ENCODE measurements at regions not wholly inside any gene's neighbourhood (a gene's known extent, or its start where the extent isn't known, plus 50 kb on each side); places are given as distances from the start of the nearest gene placed in this dataset.

GRCh38 chr5:125026867-125027731, 280.7 kb upstream of the ZNF608 start:
- TF ChIP-seq TAF1 (IDR thresholded peaks at IDR 0.05; ENCODE audit: borderline replicate concordance, low read depth, low read length), result no peak
- no peak for TF ChIP-seq POLR2A (IDR thresholded peaks at IDR 0.05; ENCODE audit: low read depth, low read length)
- TF ChIP-seq POLR2AphosphoS5 (IDR thresholded peaks at IDR 0.05; ENCODE audit: low read depth, low read length), result no peak
- no peak for FAIRE-seq
- DNase-seq (ENCODE audit: insufficient read length), result no peak

- no peak for FAIRE-seq
- TF ChIP-seq POLR2AphosphoS5 (IDR thresholded peaks at IDR 0.05; ENCODE audit: low read depth, low read length) (no peak), POLR2A (IDR thresholded peaks at IDR 0.05; ENCODE audit: low read depth, low read length) (no peak), TAF1 (IDR thresholded peaks at IDR 0.05; ENCODE audit: borderline replicate concordance, low read depth, low read length) (no peak)
Measured at GRCh38 chr5:125032286-125032685, 285.8 kb upstream of the ZNF608 start.

GRCh38 chr5:125033602-125034001, 287.2 kb upstream of the ZNF608 start:
- no peak for TF ChIP-seq POLR2AphosphoS5 (IDR thresholded peaks at IDR 0.05; ENCODE audit: low read depth, low read length)
- no peak for TF ChIP-seq POLR2A (IDR thresholded peaks at IDR 0.05; ENCODE audit: low read depth, low read length)
- TF ChIP-seq TAF1 (IDR thresholded peaks at IDR 0.05; ENCODE audit: borderline replicate concordance, low read depth, low read length), result no peak
- FAIRE-seq (no peak), DNase-seq (ENCODE audit: insufficient read length) (no peak)

More at GRCh38 chr5:125032286-125032685, 285.8 kb upstream of the ZNF608 start:
- no peak for DNase-seq (ENCODE audit: insufficient read length)

GRCh38 chr5:125034331-125034730, 287.9 kb upstream of the ZNF608 start:
- DNase-seq (ENCODE audit: insufficient read length) (no peak), FAIRE-seq (no peak)
- TF ChIP-seq POLR2AphosphoS5 (IDR thresholded peaks at IDR 0.05; ENCODE audit: low read depth, low read length), result no peak
- TF ChIP-seq POLR2A (IDR thresholded peaks at IDR 0.05; ENCODE audit: low read depth, low read length), result no peak
- TF ChIP-seq TAF1 (IDR thresholded peaks at IDR 0.05; ENCODE audit: borderline replicate concordance, low read depth, low read length), result no peak

GRCh38 chr5:125036494-125036893, 290.1 kb upstream of the ZNF608 start:
- DNase-seq (ENCODE audit: insufficient read length) (no peak), FAIRE-seq (no peak)
- TF ChIP-seq POLR2A (IDR thresholded peaks at IDR 0.05; ENCODE audit: low read depth, low read length), result no peak
- TF ChIP-seq POLR2AphosphoS5 (IDR thresholded peaks at IDR 0.05; ENCODE audit: low read depth, low read length), result no peak
- TF ChIP-seq TAF1 (IDR thresholded peaks at IDR 0.05; ENCODE audit: borderline replicate concordance, low read depth, low read length), result no peak

DNA sequence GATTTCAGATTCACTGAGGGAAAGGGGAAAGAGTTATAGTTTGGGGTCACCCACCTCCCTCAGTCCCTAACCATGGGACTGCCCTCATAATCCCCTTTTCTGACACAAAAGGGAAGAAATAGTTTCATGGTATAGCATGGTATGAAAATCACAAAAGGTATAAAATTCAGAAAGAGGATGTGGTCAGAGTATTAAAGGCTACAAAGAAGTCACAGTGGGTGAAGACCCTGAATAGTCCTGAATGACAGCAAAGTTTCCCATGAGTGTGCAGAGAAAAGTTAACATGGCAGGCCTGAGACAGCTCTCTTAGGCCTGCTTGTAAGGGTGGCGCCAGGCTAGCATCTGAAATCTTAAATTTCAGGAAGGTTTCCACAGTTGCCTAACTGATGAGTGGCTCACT, 290.6 kb upstream of the ZNF608 start:
- no peak for FAIRE-seq
- no peak for DNase-seq (ENCODE audit: insufficient read length)
- no peak for TF ChIP-seq TAF1 (IDR thresholded peaks at IDR 0.05; ENCODE audit: borderline replicate concordance, low read depth, low read length)
- no peak for TF ChIP-seq POLR2AphosphoS5 (IDR thresholded peaks at IDR 0.05; ENCODE audit: low read depth, low read length)
- TF ChIP-seq POLR2A (IDR thresholded peaks at IDR 0.05; ENCODE audit: low read depth, low read length), result no peak

- no peak for DNase-seq (ENCODE audit: insufficient read length)
- TF ChIP-seq POLR2A (IDR thresholded peaks at IDR 0.05; ENCODE audit: low read depth, low read length) (no peak), TAF1 (IDR thresholded peaks at IDR 0.05; ENCODE audit: borderline replicate concordance, low read depth, low read length) (no peak), POLR2AphosphoS5 (IDR thresholded peaks at IDR 0.05; ENCODE audit: low read depth, low read length) (no peak)
- FAIRE-seq, result no peak
Measured at GRCh38 chr5:125037530-125037929, 291.1 kb upstream of the ZNF608 start.

DNA sequence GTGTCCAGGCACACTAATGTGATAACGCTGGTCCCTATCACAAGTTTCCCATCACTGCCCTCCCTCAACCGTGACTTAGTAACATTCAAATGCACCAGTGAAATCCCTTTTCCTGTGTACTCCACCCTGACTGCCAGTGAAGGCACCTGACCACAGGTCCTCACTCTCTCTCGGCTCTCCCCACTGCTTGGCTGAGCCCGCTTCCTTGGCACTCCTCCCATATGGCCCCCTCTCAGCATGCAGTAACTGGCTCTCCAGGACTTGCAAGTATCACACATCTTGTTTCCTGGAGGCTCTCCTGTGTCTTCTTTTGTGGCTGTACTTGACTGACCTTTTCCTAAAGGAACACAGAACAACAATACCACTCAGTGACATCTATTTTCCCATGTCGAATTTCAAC, 292.0 kb upstream of the ZNF608 start:
- no peak for DNase-seq (ENCODE audit: insufficient read length)
- no peak for FAIRE-seq
- TF ChIP-seq POLR2A (IDR thresholded peaks at IDR 0.05; ENCODE audit: low read depth, low read length) (no peak), TAF1 (IDR thresholded peaks at IDR 0.05; ENCODE audit: borderline replicate concordance, low read depth, low read length) (no peak), POLR2AphosphoS5 (IDR thresholded peaks at IDR 0.05; ENCODE audit: low read depth, low read length) (no peak)

DNA sequence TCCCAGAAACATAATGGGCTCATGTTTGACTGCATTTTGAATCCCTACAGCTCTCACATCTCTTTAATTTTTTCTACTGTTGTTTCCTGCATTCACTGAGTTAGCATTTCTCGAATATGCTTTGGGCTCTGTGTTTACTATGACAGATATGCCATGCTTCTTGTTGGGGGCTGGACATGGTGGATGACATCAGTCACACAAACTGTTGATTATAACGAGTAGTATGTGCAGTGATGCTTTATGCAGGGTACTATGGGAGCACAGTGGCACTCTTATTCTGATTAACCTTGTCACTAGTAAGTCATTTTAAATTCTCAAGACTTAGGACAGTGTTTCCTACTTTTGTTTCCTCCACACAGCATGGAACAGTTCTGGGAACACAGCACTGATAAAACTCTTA, 295.4 kb upstream of the ZNF608 start:
- TF ChIP-seq POLR2A (IDR thresholded peaks at IDR 0.05; ENCODE audit: low read depth, low read length), result no peak
- TF ChIP-seq POLR2AphosphoS5 (IDR thresholded peaks at IDR 0.05; ENCODE audit: low read depth, low read length), result no peak
- TF ChIP-seq TAF1 (IDR thresholded peaks at IDR 0.05; ENCODE audit: borderline replicate concordance, low read depth, low read length), result no peak
- DNase-seq (ENCODE audit: insufficient read length) (no peak), FAIRE-seq (no peak)

DNA sequence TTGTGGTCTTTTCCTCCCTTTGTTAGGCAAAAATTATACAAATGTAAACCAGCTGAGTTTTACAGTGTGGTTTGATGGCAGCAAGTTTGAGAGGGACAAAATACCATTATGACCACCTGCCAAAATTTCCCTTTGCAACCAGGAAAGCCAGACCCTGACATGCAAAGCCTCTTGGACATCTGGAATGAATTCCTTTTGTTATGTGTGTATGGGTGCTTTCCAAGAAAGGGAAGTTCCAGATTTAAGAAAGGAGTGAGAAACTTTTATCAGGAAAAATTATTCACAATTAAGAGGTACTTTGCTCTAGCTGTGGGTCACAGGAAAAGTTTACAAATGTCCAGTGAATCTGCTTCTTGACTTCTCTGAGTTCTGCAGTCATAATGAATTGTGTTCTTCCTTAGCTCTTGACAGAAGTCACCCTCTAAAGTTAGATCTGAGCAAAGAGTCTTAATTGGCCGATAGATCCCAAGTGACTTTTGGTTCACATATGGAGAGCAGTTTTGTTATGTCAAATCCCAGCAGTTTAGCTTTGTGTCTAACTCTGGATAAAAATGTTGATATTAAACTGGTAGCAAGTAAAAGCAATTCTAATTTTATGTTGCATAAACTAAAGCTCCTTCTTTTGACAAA, 295.9 kb upstream of the ZNF608 start:
- FAIRE-seq (no peak), DNase-seq (ENCODE audit: insufficient read length) (no peak)
- TF ChIP-seq POLR2A (IDR thresholded peaks at IDR 0.05; ENCODE audit: low read depth, low read length) (no peak), TAF1 (IDR thresholded peaks at IDR 0.05; ENCODE audit: borderline replicate concordance, low read depth, low read length) (no peak), POLR2AphosphoS5 (IDR thresholded peaks at IDR 0.05; ENCODE audit: low read depth, low read length) (no peak)

DNA sequence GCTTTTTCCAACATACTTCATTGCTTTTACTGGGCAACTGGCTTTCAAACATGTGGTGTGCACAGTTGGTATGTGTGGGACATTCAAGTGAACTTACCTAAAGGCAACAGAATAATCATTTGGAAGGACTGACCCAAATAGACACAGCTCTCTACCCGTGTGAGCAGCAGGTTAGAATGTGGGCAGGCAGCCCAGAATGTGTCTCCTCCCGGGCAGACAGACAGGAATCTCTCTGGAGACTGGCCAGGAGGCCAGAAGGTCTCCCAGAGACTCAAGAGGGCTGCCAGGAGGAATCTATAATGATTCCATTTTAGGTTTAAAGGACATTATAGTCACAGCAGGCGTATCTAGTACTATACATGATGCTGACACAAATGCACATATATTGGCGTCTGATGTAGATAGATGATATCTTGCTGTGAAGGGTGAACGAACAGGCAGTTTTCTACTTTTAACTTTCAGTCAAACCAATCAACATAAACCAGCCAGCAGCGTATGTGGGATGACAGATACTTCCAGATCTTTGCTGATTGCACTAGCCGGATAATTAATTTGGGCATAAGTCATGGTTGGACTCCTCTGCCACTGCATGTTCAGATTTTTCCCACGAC, 297.4 kb upstream of the ZNF608 start:
- no peak for DNase-seq (ENCODE audit: insufficient read length)

More for the DNA sequence above, 297.4 kb upstream of the ZNF608 start:
- TF ChIP-seq POLR2AphosphoS5 (IDR thresholded peaks at IDR 0.05; ENCODE audit: low read depth, low read length) (no peak), POLR2A (IDR thresholded peaks at IDR 0.05; ENCODE audit: low read depth, low read length) (no peak), TAF1 (IDR thresholded peaks at IDR 0.05; ENCODE audit: borderline replicate concordance, low read depth, low read length) (no peak)
- no peak for FAIRE-seq

Measured in GM12892 (cell line).